ENCODE measurements at regions not wholly inside any gene's neighbourhood (a gene's known extent, or its start where the extent isn't known, plus 50 kb on each side); places are given as distances from the start of the nearest gene placed in this dataset.

GRCh38 chr2:126990200-126990599 lies 91.5 kb downstream of the TEX51 start:
- no peak for DNase-seq (ENCODE audit: low read depth in 4 of 4, low spot score in 3 of 4)

- DNase-seq (ENCODE audit: low read depth in 4 of 4, low spot score in 3 of 4) = no peak
Observed at GRCh38 chr2:126990605-126991532, 92.2 kb downstream of the TEX51 start.

- no peak for DNase-seq (ENCODE audit: low read depth in 4 of 4, low spot score in 3 of 4)
Observed at GRCh38 chr2:126994340-126994777, 95.7 kb downstream of the TEX51 start.

GRCh38 chr2:126995621-126996377 lies 97.1 kb downstream of the TEX51 start:
- DNase-seq (ENCODE audit: low read depth in 4 of 4, low spot score in 3 of 4) = no peak

- DNase-seq (ENCODE audit: low read depth in 4 of 4, low spot score in 3 of 4) = no peak
Observed at GRCh38 chr2:126996378-126996699, 97.6 kb downstream of the TEX51 start.
